GM19438 (cell line): ENCODE measurements at regions not wholly inside any gene's neighbourhood (a gene's known extent, or its start where the extent isn't known, plus 50 kb on each side); places are given as distances from the start of the nearest gene placed in this dataset.
"Not testable (repeated sequence)": the region's sequence is repeated elsewhere in the genome, so short reads cannot be mapped to it uniquely, and the experiment has no call there.

Experiments used
- ATAC-seq: cut with Tn5 transposase; IDR thresholded peaks from one replicate; pipeline ENCODE4 v1.9.1; 2021; ENCODE audit warnings: low read depth; ENCODE audit not compliant: unreplicated experiment

DNA sequence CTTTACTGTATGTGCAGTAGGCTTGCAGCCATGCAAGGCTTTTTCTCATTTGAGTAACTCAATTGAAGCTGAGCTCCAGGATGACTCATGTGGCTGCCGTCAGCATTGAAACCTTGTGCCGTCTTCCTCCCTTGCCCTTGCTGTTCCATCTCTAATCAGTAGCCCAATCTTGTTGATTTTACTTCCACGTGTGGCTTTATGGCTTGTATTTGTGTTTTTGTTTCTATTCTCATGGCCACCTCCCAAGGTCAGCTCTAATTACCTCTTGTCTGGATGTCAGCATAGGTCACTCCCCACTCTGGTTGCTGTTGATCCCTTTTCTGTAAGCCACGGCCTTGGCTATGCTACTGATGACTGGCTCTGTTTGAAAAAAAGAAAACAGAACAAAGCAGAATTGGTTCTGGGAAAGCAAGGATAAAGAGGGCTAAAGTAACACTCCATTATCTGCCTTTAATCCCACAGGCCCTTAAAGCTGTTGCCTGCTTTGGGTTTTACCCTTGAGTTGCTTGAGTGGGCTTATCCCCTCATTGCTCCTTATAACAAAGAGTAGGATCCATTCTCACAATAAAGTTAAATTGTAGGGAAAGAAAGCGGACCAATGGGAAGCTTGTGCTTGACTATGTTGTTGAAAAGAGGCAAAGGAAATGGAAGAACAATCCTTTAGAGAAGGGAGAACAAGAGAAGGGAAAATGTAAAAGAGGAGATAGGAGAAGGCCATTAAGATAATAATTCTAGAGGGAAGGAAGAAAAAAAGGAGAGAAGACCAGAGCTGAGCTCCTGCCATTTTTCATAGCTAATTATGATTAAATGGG lies 173.9 kb upstream of the PGRMC2 start:
- ATAC-seq = no peak

DNA sequence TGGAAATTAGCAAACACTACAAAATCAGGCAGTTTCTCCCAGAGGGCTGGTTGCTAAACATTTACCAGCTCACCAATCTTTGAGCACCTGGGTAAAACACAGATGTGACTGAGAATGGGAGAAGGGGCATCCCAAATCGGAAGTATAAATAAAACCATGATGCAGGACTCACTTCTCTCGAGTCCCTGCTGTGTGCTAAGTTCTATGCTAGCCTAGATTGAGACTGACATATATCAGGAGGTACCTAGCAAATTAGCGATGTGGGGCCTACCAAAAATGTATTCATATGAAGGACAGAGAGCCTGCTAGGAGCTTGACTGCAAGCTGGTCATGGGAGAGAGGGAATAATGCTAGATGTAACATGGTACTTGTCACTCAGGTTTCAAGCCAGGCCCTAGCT lies 171.9 kb upstream of the PGRMC2 start:
- no peak for ATAC-seq

DNA sequence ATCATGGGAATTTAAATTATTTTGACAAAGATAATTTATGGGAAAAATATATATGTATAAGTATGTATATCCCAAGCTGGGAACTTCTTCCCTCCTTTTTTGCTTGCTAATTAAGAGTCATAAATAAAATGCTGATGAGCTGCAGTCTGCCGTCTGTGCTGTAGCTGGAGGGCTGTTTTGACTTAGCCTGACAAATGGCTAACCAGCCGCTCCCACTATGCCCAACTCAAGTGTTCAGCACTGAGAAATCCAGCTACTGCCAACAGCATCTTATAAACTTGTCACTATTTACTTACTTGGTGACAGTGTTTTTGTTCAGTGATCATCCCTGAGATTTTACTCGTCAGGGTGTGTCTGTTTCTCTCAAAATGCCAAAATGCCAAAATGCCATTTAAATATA lies 171.2 kb upstream of the PGRMC2 start:
- no peak for ATAC-seq

DNA sequence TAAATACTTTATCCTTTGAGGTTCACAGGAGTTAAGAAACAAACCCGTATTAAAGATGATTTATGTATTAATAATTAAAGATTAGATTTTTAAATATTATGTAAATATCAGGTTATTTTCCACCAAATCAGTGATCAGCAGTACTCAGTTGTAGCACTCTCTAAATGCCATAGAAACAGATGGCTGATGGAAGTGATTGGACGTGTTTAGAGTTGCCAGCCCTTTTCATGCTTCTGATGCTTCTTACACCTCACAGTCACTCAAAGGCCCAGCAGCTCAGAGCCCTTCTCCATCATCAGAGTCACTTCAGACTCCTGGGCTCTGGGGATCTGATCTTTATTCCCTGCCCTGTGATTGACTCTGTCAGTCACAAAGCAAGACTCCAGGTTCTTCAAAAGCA lies 170.1 kb upstream of the PGRMC2 start:
- ATAC-seq = no peak

DNA sequence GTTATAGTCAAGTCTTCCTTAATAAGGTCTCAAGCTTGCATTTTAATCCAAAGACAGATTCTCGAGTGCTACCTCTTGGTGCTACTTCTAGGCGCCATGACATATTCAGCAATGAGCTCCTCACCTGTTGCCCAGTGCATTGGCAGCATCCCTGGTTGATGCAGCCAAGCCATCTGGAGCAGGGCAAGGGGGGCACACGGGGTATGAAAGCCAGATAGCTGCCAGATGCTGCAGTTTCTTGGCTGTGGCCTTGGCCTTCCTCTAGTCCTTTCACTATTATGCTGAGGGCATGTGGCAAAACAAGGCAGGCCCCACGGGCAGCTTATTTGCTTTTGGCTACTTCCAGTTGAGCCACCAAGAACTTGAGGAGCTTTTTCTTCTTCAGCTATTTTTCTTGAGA lies 168.6 kb upstream of the PGRMC2 start:
- no peak for ATAC-seq

DNA sequence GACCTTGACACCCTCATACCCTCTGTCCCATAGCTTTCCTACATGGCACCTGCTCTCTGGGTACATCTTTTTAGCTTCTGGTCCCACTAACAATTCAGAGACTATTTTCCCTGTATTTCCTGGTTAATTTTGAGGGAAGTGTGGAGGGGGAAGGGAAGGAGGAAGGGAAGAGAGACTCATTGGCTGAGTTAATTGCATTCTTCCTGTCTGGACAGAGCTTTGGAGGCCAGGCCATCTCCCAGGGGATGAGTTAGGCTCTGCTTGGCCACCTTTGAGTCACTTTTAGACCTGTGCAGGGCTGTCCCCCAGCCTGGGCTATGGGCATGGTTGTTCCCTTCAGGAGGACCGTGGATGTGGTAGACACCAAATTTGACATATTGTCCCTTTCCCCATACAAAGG lies 167.9 kb upstream of the PGRMC2 start:
- no peak for ATAC-seq

DNA sequence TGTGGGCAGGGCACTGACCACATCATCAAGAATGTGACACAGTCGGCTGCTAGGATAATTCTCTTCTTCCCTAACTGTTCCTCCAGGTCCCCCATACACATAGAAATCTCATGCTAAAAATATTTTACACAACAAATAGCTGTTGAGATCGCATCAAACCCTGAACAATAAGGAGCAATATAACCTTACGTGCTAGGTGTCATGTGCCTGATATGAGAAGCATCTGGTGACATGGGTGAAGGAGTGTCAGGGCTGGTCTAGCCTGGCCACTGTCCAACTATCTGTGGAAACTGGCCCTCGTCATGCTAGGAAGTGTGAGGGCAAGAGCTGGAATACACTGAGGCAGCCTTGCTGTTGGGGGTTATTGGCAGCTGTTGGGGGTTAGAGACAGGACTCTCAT lies 167.3 kb upstream of the PGRMC2 start:
- no peak for ATAC-seq

DNA sequence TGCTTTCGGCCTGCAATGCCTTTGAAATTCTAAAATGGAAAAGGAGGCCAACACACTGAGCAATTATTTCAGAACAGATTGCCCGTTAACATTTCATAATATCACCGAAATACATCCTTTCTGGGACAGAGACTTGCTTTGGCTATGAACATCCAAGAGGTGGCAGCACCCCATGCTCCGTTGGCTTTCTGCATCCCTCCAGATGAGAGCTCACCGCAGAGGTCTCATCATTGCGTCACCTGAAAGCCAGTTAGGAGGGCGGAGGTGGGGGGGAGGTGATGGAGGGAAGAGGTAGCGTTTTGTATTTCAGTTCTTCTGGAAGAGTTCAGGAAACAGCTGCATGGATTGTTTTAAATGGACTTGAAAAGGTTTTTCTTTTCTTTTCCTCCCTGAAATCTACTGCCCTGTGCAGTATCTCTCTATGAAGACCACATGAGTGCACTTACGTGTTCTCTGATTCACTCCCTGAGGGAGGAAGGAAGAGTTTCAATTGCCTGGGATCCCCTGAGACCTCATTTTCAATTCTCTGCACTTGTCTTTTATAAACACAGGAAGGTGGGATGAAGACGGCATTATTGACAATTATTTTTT lies 166.8 kb upstream of the PGRMC2 start:
- peak; percentile 99 for ATAC-seq

DNA sequence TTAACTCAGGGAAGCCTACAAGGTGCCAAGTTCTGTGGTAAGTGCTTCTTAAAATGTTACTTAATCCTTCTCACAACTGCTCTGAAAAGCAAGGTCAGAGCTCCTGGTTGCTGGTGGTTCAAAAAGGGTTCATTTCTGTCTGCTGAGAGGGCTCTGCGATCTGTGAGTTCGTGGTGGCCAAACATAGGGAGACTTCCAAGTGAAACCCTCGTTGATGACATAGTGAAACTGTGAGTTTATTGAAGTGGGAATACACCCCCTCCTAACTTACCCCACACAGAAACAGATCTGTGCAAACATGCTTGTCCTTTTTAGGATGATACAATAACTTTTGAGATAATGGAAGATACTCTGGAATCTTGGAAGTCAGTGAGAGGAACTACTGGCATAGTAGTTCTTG lies 164.8 kb upstream of the PGRMC2 start:
- no peak for ATAC-seq

DNA sequence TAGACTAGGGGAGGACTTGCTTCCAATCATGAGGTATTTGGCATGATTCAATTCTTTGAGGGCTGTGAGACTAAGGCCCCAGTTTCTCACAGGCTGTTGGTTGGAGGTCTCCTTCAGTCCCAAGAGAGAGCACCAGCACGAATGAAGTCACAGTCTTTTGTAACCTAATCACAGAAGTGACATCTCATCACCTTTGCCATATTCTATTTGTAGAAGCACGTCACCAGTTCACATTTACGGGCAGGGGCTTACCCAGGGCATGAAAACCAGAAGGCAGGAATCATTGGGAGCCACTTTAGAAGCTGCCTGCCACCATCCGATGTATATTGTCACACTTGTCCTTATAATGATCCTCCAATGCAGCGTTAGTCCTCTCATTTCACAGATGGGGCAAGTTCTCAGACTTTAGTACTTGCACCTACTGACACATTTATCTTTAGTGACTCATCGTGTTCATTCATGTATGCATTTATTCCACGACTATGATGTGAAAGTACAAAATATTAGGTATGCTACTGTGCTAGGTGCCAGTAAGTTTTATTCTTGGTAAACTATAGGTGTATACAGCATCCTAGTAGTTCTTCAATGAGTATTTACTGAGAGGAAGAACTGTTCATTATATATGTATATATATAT lies 163.8 kb upstream of the PGRMC2 start:
- no peak for ATAC-seq

DNA sequence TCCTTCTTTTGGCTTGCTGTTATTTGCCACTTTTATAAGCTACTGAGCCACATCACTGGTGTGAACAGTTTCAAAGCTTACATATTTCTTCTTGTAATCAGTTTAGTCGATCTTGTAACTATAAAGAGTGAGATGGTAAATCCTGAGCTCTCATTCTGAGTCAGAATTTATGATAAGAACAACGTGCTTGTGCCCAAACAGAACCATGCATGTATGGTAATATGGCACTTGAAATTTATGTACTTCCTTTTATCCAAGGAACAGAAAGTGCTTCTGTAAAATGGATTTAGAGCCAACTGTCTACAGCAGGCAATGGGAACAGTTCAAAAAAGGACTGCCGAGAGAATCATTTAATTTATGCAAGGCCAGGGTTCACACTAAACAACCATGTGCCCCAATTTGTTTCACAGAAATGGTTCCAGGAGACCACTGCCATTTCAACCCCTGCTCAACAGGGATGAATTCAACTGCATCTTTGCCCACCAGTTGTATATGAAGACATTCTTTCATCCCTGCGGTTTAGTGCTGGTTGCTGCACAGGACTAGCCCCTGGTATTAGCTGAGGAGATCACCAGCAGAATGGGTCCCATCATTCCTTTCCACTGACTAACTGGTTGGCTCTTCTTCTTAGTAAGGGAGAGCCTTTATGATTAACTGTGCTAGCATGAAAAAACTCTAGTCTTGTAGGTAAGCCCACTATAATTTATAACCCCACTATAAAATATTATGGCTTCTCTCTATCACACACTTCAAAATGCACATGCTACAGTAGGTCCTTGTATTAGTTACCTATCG lies 162.9 kb upstream of the PGRMC2 start:
- ATAC-seq = no peak

DNA sequence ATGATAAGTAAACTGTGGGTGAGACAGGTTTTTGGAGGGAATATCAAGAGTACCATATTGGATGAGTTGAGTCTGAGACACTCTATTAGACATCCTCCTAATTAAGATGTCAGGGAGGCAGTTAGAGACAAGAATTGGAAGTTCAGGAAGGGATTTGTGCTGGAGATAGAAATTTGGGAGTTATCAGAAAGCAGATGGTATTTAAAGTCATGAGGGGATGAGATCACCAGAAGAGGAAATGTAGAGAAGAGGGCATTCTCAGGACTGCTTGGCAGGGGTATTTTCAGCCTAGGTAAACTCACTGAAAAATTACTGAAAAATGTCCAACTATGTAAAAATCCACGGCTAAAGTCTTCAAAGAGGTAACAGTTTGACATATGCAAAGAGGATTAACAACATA lies 161.6 kb upstream of the PGRMC2 start:
- no peak for ATAC-seq

DNA sequence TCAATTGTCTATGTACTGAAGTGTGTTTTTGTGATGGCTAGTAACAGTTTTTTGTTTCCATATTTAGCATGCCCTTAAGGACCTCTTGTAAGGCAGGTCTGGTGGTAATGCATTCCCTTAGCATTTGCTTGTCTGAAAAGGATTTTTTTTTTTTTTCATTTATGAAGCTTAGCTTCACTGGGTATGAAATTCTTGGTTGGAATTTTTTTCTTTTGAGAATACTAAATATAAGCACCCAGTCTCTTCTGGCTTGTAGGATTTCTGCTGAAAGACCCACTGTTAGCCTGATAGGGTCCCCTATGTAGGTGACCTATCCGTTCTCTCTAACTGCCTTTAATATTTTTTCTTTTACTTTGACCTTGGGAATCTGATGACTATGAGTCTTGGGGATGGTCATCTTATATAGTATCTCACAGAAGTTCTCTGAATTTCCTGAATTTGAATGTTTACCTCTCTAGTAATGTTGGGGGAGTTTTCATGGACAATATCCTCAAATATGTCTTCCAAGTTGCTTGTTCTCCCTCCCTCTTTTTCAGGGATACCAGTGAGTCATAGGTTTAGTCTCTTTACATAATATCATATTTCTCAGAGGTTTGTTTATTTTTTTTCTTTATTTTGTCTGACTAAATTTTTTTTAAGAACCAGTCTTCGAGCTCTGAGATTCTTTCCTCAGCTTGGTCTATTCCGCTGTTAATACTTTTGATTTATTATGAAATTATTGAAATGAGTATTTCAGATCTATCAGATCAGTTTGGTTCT lies 157.1 kb upstream of the PGRMC2 start:
- no peak for ATAC-seq

DNA sequence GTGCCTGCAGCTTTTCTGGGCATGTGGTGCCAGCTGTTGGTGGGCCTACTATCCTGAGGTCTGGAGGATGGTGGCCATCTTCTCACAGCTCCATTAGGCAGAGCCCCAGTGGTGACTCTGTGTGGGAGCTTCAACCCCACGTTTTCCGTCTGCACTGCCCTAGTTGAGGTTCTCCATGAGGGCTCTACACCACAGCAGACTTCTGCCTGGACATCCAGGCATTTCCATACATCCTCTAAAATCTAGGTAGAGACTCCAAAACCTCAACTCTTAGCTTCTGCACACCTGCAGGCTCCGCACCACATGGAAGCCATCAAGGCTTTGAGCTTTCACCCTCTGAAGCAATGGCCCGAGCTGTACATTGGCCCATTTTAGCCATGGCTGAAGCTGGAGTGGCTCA lies 153.3 kb upstream of the PGRMC2 start:
- ATAC-seq = no peak

DNA sequence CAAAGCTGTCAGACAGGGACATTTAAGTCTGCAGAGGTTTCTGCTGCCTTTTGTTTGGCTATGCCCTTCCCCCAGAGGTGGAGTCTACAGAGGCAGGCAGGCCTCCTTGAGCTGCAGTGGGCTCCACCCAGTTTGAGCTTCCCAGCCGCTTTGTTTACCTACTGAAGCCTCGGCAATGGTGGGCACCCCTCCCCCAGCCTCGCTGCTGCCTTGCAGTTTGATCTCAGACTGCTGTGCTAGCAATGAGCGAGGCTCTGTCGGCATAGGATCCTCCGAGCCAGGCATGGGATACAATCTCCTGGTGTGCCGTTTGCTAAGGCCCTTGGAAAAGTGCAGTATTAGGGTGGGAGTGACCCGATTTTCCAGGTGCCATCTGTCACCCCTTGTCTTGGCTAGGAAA lies 149.4 kb upstream of the PGRMC2 start:
- ATAC-seq = not testable (repeated sequence)

DNA sequence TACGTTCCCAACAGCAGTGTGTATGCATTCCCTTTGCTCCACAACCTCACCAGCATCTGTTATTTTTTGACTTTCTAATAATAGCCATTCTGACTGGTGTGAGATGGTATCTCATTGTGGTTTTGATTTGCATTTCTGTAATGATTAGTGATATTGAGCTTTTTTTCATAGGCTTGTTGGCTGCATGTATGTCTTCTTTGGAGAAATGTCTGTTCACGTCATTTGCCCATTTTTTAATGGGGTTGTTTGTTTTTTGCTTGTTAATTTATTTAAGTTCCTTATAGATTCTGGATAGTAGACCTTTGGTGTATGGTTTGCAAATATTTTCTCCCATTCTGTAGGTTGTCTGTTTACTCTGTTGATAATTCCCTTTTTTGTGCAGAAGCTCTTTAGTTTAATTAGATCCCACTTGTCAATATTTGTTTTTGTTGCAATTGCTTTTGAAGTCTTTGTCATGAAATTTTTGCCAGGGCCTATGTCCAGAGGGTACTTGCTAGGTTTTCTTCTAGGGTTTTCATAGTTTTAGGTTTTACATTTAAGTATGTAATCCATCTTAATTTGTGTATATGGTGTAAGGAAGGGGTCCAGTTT lies 141.5 kb upstream of the PGRMC2 start:
- not testable (repeated sequence) for ATAC-seq

DNA sequence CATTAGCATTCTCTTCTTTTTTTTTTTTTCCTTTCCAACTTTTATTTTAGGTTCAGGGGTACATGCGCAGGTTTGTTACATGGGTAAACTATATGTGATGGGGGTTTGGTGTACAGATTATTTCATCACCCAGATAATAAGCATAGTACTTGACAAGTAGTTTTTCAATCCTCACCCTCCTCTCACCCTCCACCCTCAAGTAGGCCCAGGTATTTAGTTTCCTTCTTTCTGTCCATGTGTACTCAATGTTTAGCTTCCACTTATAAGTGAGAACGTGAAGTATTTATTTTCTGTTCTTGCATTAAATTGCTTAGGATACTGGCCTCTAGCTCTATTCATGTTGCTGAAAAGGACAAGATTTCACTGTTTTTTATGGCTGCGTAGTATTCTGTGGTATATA lies 140.8 kb upstream of the PGRMC2 start:
- ATAC-seq = no peak

DNA sequence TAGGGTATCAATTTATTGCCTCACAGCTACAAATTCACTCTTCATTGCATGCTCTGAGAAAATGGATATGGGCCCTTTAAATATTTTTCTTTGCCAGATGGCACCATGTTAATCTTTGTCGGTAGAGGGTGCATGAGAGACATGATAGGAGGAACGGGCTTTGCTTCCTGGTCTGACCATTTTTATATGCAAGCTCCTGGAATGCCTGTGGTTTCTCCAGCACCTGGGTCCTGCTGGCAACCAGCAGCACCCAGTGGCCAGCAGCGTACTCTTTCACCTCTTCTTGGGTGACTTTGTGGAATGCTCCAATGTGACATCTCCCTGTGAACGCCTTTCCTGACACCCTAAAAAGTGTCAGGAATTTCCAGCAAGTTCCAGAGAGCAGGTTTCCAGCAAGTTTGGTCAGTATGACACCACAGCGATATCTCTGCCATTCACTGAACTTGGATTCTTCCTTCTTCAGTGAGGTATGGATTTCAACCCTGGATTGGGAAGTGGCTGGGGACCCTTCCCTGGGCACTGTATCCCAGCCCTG lies 140.3 kb upstream of the PGRMC2 start:
- ATAC-seq = no peak

DNA sequence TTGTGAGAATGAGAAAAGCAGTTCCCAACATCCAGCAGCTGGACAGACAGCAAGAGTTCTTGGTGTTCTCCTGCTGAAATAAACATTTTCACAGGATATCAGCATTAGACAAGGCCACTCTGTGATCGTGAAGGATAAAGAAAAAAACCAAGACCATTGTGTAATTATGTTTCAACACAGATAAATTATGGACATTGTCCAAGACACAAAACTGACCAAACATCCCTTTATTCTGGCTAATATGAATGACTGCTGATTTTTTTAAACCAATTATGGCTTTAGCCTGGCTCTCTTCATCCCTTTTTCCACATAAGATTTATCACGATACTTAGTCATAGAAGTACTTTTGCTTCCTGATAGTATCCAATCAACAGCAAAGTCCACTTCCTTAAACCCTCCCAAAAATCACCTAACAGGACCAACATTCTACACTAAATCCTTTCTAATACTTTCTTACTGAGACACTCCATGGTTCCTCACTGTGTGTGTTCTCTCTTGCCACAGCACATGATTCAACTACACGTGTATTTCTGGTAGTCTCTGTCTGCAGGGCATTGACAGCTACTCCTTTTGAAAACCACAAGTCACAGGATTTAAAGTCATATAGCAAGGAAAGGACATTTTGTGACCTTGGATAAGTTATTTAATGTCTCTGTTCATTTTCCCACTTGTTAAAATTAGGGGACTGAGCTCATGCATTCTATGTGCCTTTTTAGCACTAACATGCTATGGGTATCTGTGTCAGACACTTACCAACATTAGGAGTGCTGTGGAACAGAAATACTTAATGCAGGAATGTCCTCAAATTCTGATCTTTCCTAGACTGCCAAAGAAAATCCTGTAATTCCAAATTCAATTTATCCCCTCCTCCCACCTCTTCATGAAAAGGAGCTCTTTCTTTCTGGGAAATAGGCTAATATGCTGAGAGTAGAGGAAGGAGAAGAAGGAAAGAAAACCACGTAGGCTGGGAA lies 137.2 kb upstream of the PGRMC2 start:
- ATAC-seq = no peak
